ENCODE measurements at regions not wholly inside any gene's neighbourhood (a gene's known extent, or its start where the extent isn't known, plus 50 kb on each side); places are given as distances from the start of the nearest gene placed in this dataset.

GRCh38 chr5:9715891-9716335 lies 85.8 kb upstream of the TAS2R1 start (continued):
- TF ChIP-seq ATF3 (IDR thresholded peaks at IDR 0.05) (no peak), EGR1 (IDR thresholded peaks at IDR 0.05; ENCODE audit: low read depth in 2 of 2) (no peak)

- H3K4me1 ChIP-seq (ENCODE audit: control insufficient read depth in 4 of 4, insufficient read depth in 4 of 4, low read length in 3 of 4): no peaks in the 10 kb centered on the region
- no peaks in the 10 kb centered on the region for H3K36me3 ChIP-seq (ENCODE audit: control insufficient read depth in 4 of 4, insufficient read depth in 3 of 4, low read depth in 1 of 4, low read length in 3 of 4)
- H3K9me3 ChIP-seq (ENCODE audit: control insufficient read depth in 4 of 4, low read length in 3 of 4): no peaks in the 10 kb centered on the region
- no peak overlapping the region for H3K4me3 ChIP-seq (ENCODE audit: low read depth in 1 of 3, low read length in 3 of 3)
- H3K27ac ChIP-seq (ENCODE audit: low read depth in 1 of 2, low read length in 2 of 2): no peak overlapping the region
- no peak for DNase-seq (ENCODE audit: low spot score)
- H3K9ac ChIP-seq (ENCODE audit: low read depth in 1 of 2, low read length in 2 of 2): no peak overlapping the region
- H3K27me3 ChIP-seq (ENCODE audit: control insufficient read depth in 4 of 4, insufficient read depth in 4 of 4, low read length in 3 of 4): peaks cover 0 to 2% (median 0%) of the 10 kb centered on the region in 4 donors
- TF ChIP-seq FOXA2 (IDR thresholded peaks at IDR 0.05): no peak
- no peak for TF ChIP-seq SP1 (IDR thresholded peaks at IDR 0.05)
- no peak for TF ChIP-seq HNF4A (conservative IDR thresholded peaks at IDR 0.05)
- no peak for TF ChIP-seq NR2F2 (IDR thresholded peaks at IDR 0.05)
- no peak for TF ChIP-seq GABPA (IDR thresholded peaks at IDR 0.05 in 1 of 2, conservative IDR thresholded peaks at IDR 0.05 in 1 of 2)
- TF ChIP-seq TAF1 (conservative IDR thresholded peaks at IDR 0.05): no peak
- TF ChIP-seq JUND (IDR thresholded peaks at IDR 0.05): no peak
- TF ChIP-seq FOXA1 (IDR thresholded peaks at IDR 0.05): no peak
- TF ChIP-seq ATF3 (IDR thresholded peaks at IDR 0.05): no peak
- no peak for TF ChIP-seq YY1 (IDR thresholded peaks at IDR 0.05)
- TF ChIP-seq ZBTB33 (IDR thresholded peaks at IDR 0.05): no peak
- no peak for TF ChIP-seq EGR1 (IDR thresholded peaks at IDR 0.05; ENCODE audit: low read depth in 2 of 2)
- no peak for TF ChIP-seq CTCF (IDR thresholded peaks at IDR 0.05; ENCODE audit: low read depth, low read length, missing input control)
- no peak for TF ChIP-seq HNF4G (IDR thresholded peaks at IDR 0.05)
- no peak for TF ChIP-seq REST (IDR thresholded peaks at IDR 0.05)
- no peak for TF ChIP-seq RAD21 (IDR thresholded peaks at IDR 0.05)
- no peak for TF ChIP-seq MAX (IDR thresholded peaks at IDR 0.05)
- 70% methylated on average over 4 of the region's 4 CpGs for WGBS
These were observed 83.9 kb upstream of the TAS2R1 start for GRCh38 chr5:9713959-9714586.
